Peyer's patch (tissue), 4 donors: ENCODE measurements at regions not wholly inside any gene's neighbourhood (a gene's known extent, or its start where the extent isn't known, plus 50 kb on each side); places are given as distances from the start of the nearest gene placed in this dataset.

Experiments
- POLR2A ChIP-seq, 2 donors: fragments of 450-650 bp; IDR thresholded peaks; one replicate each; pipeline ENCODE4 v1.5.1; 2017; ENCODE audit warnings: antibody characterized with exemption in 2 of 2, mild to moderate bottlenecking in 2 of 2, moderate library complexity in 2 of 2
- TF ChIP-seq, protein P1 (sequence below), 6 experiments: fragments of 450-650 bp in 4 of 6; fragments of 200-600 bp in 2 of 6; sonication (generic) in 1 of 6; IDR thresholded peaks; one replicate each; pipeline ENCODE4 v1.5.1; 2017 to 2019; ENCODE audit warnings: antibody characterized with exemption in 6 of 6, mild to moderate bottlenecking in 3 of 6, moderate library complexity in 1 of 6

DNA sequence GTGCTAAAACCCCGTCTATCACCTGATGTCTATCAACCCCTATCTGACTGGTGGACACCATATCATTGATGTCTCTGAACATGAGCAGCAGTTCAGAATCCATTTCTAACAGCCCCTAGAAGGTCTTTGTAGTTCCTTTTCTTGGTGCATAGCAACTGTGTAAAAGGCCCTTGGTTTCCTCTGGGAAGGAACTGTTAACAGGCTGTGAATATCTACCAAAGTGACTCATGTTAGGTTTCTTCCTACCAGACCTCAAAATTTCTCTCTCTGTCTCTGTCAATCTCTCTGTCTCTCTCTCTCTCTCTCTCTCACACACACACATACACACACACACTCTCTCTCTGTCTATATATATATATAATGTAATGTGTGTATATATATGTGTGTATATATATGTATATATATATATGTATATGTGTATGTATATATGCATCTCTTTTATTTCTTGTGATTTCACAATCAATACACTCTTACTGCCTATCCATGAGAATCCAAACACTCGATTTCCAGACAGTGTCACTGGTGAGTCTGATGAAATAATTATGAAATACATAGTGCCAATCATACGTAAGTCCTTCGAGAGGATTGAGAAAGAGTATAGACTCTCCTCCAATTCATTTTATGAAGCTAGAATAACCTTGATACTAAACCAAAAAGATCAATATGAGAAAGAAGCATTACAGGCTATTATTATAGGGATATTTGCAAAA lies 335.9 kb upstream of the SLCO3A1 start:
- no peak for TF ChIP-seq POLR2A (IDR thresholded peaks at IDR 0.05)
- TF ChIP-seq, protein P1, sequence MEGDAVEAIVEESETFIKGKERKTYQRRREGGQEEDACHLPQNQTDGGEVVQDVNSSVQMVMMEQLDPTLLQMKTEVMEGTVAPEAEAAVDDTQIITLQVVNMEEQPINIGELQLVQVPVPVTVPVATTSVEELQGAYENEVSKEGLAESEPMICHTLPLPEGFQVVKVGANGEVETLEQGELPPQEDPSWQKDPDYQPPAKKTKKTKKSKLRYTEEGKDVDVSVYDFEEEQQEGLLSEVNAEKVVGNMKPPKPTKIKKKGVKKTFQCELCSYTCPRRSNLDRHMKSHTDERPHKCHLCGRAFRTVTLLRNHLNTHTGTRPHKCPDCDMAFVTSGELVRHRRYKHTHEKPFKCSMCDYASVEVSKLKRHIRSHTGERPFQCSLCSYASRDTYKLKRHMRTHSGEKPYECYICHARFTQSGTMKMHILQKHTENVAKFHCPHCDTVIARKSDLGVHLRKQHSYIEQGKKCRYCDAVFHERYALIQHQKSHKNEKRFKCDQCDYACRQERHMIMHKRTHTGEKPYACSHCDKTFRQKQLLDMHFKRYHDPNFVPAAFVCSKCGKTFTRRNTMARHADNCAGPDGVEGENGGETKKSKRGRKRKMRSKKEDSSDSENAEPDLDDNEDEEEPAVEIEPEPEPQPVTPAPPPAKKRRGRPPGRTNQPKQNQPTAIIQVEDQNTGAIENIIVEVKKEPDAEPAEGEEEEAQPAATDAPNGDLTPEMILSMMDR (IDR thresholded peaks at IDR 0.05) = no peak
